ENCODE measurements at regions not wholly inside any gene's neighbourhood (a gene's known extent, or its start where the extent isn't known, plus 50 kb on each side); places are given as distances from the start of the nearest gene placed in this dataset.

- TF ChIP-seq POLR2AphosphoS5 (IDR thresholded peaks at IDR 0.05; ENCODE audit: low read depth) (no peak), CTCF (IDR thresholded peaks at IDR 0.05; ENCODE audit: insufficient read depth, low read length) (no peak), GABPA (IDR thresholded peaks at IDR 0.05; ENCODE audit: low read depth) (no peak), REST (IDR thresholded peaks at IDR 0.05; ENCODE audit: insufficient replicate concordance, low read depth) (no peak), SPI1 (IDR thresholded peaks at IDR 0.05; ENCODE audit: borderline replicate concordance, low read depth) (no peak)
Measured at GRCh38 chr7:142320883-142321282, 63.0 kb upstream of the PRSS58 start.
